DOHH2 (cell line): ENCODE measurements at regions not wholly inside any gene's neighbourhood (a gene's known extent, or its start where the extent isn't known, plus 50 kb on each side); places are given as distances from the start of the nearest gene placed in this dataset.

Experiments
- H3F3A ChIP-seq: fragments of 200-600 bp; sonication (generic), shearing (Covaris generic); 2 replicates; pipeline ENCODE4 v1.6.0; 2016; ENCODE audit warnings: antibody characterized with exemption, mild to moderate bottlenecking; ENCODE audit not compliant: control insufficient read depth, insufficient read depth
- H3K27ac ChIP-seq: fragments of 200-600 bp; sonication (generic); 2 replicates; pipeline ENCODE4 v1.5.1; 2014; ENCODE audit warnings: low read depth, mild to moderate bottlenecking, low read length, moderate library complexity
- H3K27me3 ChIP-seq: fragments of 200-600 bp; sonication (generic); 2 replicates; pipeline ENCODE4 v1.6.1; 2014; ENCODE audit warnings: mild to moderate bottlenecking, low read length, mixed read lengths; ENCODE audit not compliant: control insufficient read depth
- H3K36me3 ChIP-seq: fragments of 200-600 bp; sonication (generic); 2 replicates; pipeline ENCODE4 v1.6.1; 2014; ENCODE audit warnings: mild to moderate bottlenecking, low read length, moderate library complexity, mixed read lengths; ENCODE audit not compliant: control insufficient read depth
- H3K4me1 ChIP-seq: fragments of 200-600 bp; sonication (generic); 2 replicates; pipeline ENCODE4 v1.6.1; 2014; ENCODE audit warnings: mild to moderate bottlenecking, low read length, mixed read lengths; ENCODE audit not compliant: control insufficient read depth
- H3K4me2 ChIP-seq: fragments of 200-600 bp; sonication (generic); 2 replicates; pipeline ENCODE4 v1.6.0; 2014; ENCODE audit warnings: mild to moderate bottlenecking, low read length, moderate library complexity
- H3K4me3 ChIP-seq: fragments of 200-600 bp; sonication (generic); 2 replicates; pipeline ENCODE4 v1.5.1; 2014; ENCODE audit warnings: mild to moderate bottlenecking, low read length, mixed read lengths
- H3K79me2 ChIP-seq: fragments of 200-600 bp; sonication (generic); 2 replicates; pipeline ENCODE4 v1.6.1; 2014; ENCODE audit warnings: mild to moderate bottlenecking, low read length, mixed read lengths; ENCODE audit not compliant: control insufficient read depth
- H3K9me2 ChIP-seq: fragments of 200-600 bp; sonication (generic); replicated peaks from 2 replicates; pipeline ENCODE4 v1.6.1; 2014; ENCODE audit warnings: mild to moderate bottlenecking, low read length, mixed read lengths; ENCODE audit not compliant: control insufficient read depth
- H3K9me3 ChIP-seq: fragments of 200-600 bp; sonication (generic); 2 replicates; pipeline ENCODE4 v1.6.1; 2014; ENCODE audit warnings: antibody characterized with exemption, low read length, mixed read lengths; ENCODE audit not compliant: control insufficient read depth, insufficient read depth
- H4K20me1 ChIP-seq: fragments of 200-600 bp; sonication (generic); 2 replicates; pipeline ENCODE4 v1.6.0; 2014; ENCODE audit warnings: low read depth, mild to moderate bottlenecking, antibody characterized with exemption, low read length, moderate library complexity; ENCODE audit not compliant: control insufficient read depth, insufficient read depth
- EZH2phosphoT487 ChIP-seq: fragments of 200-600 bp; sonication (generic); IDR thresholded peaks from 2 replicates; pipeline ENCODE4 v1.6.1; 2017; ENCODE audit warnings: borderline replicate concordance, mild to moderate bottlenecking, antibody characterized with exemption, low read length, moderate library complexity, mixed read lengths
- TF ChIP-seq, protein P1 (sequence below): fragments of 200-600 bp; sonication (generic); IDR thresholded peaks from one replicate; pipeline ENCODE4 v1.5.1; 2014; ENCODE audit warnings: antibody characterized with exemption, mild to moderate bottlenecking, low read depth, low read length; ENCODE audit not compliant: poor library complexity, severe bottlenecking

DNA sequence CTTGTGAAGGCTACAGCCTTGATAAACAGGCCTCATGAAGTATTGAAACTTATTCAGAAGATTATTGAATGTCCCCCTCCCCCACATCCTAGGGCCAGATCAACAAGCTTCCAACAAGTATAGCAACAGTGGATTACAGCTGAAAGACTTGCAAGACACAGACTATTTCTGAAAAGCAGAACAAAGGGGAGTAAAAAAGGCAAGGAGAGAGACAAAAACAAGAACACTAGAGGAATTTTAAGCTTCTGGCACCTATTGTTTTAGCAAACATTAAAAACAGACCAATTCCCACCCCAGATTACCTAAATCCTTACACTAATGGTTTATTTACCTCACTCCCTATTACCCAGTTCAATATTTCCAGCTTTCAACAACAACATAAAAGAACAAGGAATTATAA is 446.3 kb upstream of the FSTL5 start:
- Histone ChIP-seq H4K20me1 (no peaks in the 10 kb centered on the region), H3K27ac (no peak overlapping the region), H3K4me2 (no peak overlapping the region), H3K27me3 (no peaks in the 10 kb centered on the region), H3F3A (no peaks in the 10 kb centered on the region), H3K4me1 (no peaks in the 10 kb centered on the region), H3K9me2 (no peaks in the 10 kb centered on the region), H3K9me3 (no peaks in the 10 kb centered on the region), H3K36me3 (no peaks in the 10 kb centered on the region), H3K4me3 (no peak overlapping the region), H3K79me2 (no peaks in the 10 kb centered on the region)
- TF ChIP-seq, protein P1, sequence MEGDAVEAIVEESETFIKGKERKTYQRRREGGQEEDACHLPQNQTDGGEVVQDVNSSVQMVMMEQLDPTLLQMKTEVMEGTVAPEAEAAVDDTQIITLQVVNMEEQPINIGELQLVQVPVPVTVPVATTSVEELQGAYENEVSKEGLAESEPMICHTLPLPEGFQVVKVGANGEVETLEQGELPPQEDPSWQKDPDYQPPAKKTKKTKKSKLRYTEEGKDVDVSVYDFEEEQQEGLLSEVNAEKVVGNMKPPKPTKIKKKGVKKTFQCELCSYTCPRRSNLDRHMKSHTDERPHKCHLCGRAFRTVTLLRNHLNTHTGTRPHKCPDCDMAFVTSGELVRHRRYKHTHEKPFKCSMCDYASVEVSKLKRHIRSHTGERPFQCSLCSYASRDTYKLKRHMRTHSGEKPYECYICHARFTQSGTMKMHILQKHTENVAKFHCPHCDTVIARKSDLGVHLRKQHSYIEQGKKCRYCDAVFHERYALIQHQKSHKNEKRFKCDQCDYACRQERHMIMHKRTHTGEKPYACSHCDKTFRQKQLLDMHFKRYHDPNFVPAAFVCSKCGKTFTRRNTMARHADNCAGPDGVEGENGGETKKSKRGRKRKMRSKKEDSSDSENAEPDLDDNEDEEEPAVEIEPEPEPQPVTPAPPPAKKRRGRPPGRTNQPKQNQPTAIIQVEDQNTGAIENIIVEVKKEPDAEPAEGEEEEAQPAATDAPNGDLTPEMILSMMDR = no peak
- TF ChIP-seq EZH2phosphoT487 = no peak

DNA sequence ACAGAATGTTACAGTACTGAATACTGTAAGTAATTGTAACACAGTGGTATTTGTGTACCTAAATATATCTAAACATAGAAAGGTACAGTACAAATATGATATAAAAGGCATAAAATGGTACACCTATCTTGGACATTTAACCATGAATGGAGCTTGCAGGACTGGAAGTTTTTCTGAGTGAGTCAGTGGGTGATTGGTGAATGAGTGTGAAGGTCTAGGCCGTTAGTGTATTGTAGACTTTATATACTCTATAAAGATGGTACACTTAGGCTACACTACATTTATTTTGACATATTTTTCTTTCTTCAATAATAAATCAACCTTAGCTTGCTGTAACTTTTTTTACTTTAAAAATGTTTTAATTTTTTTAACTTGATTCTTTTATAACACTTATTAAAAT is 422.5 kb upstream of the FSTL5 start:
- Histone ChIP-seq H3F3A (no peaks in the 10 kb centered on the region), H3K27me3 (no peaks in the 10 kb centered on the region), H3K4me1 (no peaks in the 10 kb centered on the region), H3K27ac (no peak overlapping the region), H3K9me3 (no peaks in the 10 kb centered on the region), H3K79me2 (no peaks in the 10 kb centered on the region), H3K4me2 (no peak overlapping the region), H4K20me1 (no peaks in the 10 kb centered on the region), H3K9me2 (no peaks in the 10 kb centered on the region), H3K4me3 (no peak overlapping the region), H3K36me3 (no peaks in the 10 kb centered on the region)
- no peak for TF ChIP-seq EZH2phosphoT487
- TF ChIP-seq, protein P1 = no peak

DNA sequence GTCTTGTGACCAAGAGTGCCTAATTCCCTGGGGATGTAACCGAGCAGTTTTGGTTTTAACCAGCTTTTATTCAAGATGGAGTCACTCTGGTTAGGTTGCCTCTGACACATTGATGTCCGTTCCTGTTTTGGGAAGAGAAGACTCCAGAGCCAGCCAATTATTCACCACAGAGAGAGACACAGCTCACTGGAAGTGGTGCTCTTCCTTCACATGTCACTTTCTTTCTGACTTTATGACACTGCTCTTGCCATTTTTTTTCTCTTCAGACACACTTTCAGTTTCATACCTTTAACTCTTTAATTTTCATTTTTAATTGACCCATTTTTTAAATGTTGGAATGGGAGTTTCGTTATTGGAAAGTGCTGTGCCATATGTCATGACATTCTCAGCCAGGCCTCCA is 418.4 kb upstream of the FSTL5 start:
- Histone ChIP-seq H4K20me1 (no peaks in the 10 kb centered on the region), H3K9me2 (no peaks in the 10 kb centered on the region), H3K4me2 (no peak overlapping the region), H3K27me3 (no peaks in the 10 kb centered on the region), H3K9me3 (no peaks in the 10 kb centered on the region), H3F3A (no peaks in the 10 kb centered on the region), H3K4me3 (no peak overlapping the region), H3K36me3 (no peaks in the 10 kb centered on the region), H3K4me1 (no peaks in the 10 kb centered on the region), H3K79me2 (no peaks in the 10 kb centered on the region), H3K27ac (no peak overlapping the region)
- TF ChIP-seq, protein P1 = no peak
- TF ChIP-seq EZH2phosphoT487 = no peak

DNA sequence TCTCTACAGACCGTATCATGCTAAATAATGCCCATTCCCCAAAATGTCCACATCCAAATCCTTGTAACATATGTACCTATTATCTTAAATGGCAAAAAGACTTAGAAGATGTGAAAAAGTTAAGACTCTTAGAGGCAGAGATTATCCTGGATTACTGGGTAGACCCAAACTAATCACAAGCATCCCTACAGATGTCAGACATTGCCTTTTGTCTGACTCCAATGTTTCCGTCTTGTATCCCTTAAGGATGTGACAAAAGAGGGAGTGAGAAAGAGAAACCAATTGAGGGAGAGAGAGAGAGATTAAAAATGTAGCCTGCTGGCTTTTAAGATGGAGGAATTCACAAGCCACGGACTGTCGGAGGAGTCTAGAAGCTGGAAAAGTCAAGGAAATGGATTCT is 401.9 kb upstream of the FSTL5 start:
- Histone ChIP-seq H4K20me1 (no peaks in the 10 kb centered on the region), H3K4me1 (no peaks in the 10 kb centered on the region), H3K9me3 (no peaks in the 10 kb centered on the region), H3F3A (no peaks in the 10 kb centered on the region), H3K9me2 (no peaks in the 10 kb centered on the region), H3K27ac (no peak overlapping the region), H3K4me2 (no peak overlapping the region), H3K79me2 (no peaks in the 10 kb centered on the region), H3K36me3 (no peaks in the 10 kb centered on the region), H3K27me3 (no peaks in the 10 kb centered on the region), H3K4me3 (no peak overlapping the region)
- TF ChIP-seq, protein P1 = no peak
- no peak for TF ChIP-seq EZH2phosphoT487
